Left kidney (tissue), 1 donor: ENCODE measurements at regions not wholly inside any gene's neighbourhood (a gene's known extent, or its start where the extent isn't known, plus 50 kb on each side); places are given as distances from the start of the nearest gene placed in this dataset.
"Not testable (repeated sequence)": the region's sequence is repeated elsewhere in the genome, so short reads cannot be mapped to it uniquely, and the experiment has no call there.

Experiments used
- DNase-seq: peaks from one replicate; pipeline ENCODE4 v3.0.0-alpha.2; 2013

DNA sequence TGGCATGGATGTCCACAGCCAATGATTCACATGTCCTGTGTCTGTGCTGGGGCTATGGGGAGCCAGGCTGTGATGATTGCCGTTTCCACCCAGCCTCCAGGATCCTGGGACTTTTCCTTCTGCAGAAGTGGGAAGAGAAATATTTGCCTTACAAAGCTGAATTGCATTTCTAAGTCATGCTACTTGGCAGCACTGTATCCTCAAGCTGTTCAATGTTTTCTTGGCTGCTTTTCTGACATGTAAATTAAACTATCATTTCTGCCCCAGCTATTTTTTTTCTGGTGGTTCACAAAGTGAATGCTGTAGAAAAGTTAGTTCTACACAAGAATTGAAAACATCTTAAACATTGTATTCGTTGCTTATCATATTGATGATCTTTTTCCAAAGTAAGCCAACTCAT, 51.9 kb upstream of the TCERG1L start:
- peak; percentile 7 for DNase-seq

GRCh38 chr10:131371571-131371970, 60.0 kb upstream of the TCERG1L start:
- no peak for DNase-seq

DNA sequence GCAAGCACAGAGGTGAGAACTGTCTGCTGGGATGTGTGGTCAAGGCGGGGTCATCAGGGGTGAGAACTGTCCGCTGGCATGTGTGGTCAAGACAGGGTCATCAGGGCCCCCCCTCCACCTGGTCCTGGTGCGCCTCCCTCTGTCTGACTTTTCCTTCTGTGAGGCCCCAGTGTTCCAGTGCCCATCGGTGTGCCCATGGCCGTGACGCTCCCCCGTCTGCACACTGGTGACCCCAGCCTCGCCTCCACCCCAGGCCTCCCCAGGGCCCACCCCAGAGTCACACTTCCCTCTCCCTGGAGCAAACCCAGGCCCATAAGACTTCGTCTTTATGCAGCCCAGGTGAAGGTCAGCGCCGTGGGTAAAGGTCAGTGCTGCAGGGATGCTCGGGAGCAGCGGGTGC, 70.1 kb upstream of the TCERG1L start:
- DNase-seq: no peak

GRCh38 chr10:131385161-131385872, 73.8 kb upstream of the TCERG1L start:
- DNase-seq: not testable (repeated sequence)

- no peak for DNase-seq
Measured at GRCh38 chr10:131387018-131387529, 75.6 kb upstream of the TCERG1L start.

GRCh38 chr10:131391936-131392335, 80.4 kb upstream of the TCERG1L start:
- DNase-seq: no peak

DNA sequence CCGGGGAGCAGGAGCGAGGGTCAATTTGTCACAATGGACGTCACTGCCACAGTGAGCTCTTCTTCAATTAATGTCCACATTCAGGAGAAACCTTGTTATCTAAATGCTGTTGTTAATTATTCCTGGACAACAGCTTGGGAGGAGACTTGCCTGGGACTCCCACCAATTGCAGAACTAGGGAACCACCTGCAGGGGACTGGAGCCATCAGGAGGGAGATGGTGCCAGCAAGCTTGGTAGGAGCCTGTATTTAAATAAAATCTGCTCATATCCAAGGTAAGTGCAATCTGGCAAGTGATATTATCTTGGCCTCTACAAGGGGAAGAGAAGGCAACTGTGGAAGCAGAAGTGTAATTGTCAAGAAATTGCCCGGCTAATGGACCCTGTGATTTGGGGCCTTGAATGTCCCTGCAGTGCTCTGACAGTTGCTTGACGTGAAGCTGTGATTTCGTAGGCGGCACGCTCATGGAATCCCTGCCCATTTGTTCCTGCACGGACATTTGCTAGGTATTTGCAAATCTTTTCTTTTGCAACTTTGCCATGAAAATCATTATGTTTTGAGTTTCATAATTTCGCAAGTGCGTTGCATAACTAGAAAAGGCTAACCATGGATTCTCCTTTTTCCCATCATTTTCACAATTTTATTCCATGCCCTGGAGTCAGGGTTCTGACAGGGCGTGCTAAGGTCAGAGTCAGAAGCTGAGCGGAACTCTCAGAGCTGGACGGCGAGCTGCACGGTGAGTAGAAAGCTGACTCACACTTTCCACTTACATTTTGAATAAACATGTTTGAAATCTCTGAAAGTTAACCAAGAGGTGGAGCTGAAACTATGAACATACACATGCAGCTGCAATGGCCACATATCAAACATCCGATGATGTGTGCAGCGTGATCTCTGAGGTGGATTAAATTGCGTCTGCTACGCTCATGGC, 84.9 kb upstream of the TCERG1L start:
- no peak for DNase-seq

GRCh38 chr10:131398166-131398565, 86.6 kb upstream of the TCERG1L start:
- no peak for DNase-seq

- no peak for DNase-seq
Measured at GRCh38 chr10:131399981-131400380, 88.5 kb upstream of the TCERG1L start.

DNA sequence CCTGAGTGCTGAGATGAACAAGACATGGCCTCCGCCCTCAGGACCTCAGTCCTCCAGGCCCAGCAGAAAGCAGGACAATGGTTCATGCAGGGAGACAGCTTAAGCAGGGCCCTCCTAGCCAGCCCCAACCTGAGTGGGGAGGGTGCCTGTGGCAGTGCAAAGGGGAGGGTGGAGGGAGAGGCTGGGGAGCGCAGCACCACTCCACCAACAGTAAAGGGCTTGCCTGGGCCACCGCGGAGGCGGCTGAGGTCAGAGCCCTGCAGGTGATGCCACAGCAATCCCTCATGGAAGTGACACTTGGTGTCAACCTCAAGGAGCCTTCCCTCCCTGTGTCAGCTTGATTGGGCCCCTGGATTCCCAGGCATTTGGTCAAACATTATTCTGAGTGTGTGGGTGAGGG, 89.0 kb upstream of the TCERG1L start:
- DNase-seq: no peak

DNA sequence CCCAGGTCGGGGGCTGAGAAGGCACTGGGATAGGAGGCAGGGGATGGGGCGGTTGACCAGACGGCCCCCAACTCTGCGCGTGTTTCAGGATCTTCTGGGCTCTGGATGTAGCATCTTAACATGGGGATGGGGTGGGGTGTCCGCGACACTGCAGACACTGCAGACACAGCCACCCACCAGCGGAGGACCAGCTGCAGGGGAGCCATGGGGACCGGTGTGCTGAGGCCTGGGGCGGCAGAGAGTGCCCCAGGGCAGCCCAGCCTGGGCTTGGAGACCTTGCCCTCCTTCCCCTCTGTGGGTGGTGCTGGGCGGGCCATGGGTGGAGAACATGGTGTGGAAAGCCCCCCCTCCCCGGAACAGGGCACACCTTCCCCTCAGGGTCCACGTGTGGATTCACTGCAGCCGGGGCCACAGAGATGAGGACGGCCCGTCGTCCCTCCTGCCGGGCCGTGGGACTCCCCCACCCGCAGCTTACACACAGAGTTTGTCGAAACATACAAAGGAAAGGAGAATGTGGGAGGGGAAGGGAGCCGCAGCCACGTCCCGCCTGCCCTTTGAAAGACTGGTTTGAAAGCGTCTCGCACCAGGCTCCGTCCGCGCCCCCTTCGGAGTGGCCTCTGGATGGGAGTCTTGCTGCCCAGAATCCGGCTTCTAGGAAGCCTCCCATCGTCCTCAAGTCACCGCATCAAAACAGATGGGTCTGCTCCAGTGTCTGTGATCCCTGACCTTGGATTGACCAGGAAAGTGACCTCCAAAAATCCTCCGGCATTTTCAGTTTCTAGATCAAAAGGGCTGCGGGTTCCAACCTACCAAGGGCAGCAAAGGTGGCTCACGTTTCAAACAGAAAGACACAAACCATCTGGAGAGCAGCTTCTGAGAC, 91.5 kb upstream of the TCERG1L start:
- peak; percentile 46 for DNase-seq

DNA sequence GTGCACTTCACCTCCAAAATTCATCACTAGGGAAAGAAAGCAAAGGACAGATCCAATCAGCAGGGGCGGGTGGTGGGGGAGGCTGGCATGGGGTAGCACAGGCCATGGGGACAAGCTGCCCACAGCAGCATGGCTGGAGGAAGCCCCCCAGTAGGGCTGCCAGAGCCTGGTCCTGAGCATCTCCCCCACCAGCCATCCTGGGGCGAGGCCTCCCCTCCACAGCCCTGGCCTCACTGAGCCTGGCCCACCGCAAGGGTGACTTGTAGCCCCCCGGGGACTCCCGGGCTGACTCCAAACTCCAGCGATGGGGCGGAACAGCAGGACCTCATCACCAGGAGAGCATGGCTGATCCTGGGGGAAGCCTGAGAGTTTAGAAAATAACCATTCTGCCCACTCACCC, 92.4 kb upstream of the TCERG1L start:
- no peak for DNase-seq

- DNase-seq: no peak
Measured at GRCh38 chr10:131404886-131405285, 93.4 kb upstream of the TCERG1L start.

GRCh38 chr10:131406676-131407392, 95.3 kb upstream of the TCERG1L start:
- no peak for DNase-seq

- DNase-seq: no peak
Measured at GRCh38 chr10:131418681-131419080, 107.2 kb upstream of the TCERG1L start.

- DNase-seq: no peak
Measured at GRCh38 chr10:131419797-131420196, 108.3 kb upstream of the TCERG1L start.

DNA sequence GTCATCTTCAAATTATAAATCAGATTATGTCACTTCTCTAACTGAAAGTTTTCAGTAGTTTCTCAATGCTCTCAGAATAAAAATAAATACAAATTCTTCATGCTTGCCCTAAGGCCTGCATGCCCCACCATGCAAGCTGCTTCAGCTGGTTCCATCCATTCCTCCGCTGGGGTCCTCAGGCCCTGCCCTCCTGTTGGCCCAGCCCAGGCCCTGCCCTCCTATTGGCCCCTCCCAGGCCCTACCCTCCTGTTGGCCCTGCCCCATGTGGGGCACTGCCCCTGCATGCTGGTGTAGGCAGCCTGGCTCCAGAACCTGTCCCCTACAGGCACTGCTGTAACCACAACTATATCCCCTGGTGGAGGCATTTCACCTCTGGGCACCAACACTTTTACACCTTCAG, 109.3 kb upstream of the TCERG1L start:
- no peak for DNase-seq

DNA sequence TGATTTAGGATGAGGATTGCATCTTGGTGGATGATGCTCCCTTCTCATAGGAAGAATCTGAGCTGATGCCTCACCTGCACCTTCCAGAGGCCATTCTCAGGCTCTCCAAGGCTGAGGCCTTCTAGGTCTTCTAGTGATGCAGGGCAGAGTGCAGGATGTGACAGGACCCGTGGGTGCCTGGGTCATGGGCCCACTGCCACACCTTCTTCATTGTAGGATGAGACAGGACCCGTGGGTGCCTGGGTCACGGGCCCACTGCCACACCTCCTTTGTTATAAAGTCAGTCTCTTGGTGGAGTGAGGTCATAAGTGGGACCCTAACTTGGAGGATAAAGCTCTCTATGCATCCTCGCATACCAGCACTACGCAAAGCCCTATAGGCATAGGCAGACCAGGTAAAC, 109.9 kb upstream of the TCERG1L start:
- no peak for DNase-seq

GRCh38 chr10:131422731-131423130, 111.2 kb upstream of the TCERG1L start:
- DNase-seq: no peak

DNA sequence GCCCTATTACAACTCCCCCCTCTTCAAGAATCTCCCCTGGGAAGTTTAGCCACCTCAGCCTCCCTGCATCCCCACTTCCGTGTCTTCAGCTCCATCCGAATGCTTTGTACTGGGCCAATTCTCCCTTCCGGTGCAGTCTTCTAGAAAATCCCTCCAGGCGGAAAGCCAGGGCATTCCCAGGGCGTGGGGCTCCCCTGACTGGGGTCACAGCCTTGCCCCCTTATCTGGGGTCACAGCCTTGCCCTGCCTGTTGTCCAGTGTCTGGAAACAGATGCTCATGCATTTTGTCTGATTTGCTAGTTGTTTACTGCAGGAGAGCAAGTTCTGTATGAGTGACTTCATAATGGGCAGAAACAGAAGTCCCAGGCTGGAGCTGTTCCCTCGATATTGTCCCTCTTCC, 112.5 kb upstream of the TCERG1L start:
- DNase-seq: no peak

DNA sequence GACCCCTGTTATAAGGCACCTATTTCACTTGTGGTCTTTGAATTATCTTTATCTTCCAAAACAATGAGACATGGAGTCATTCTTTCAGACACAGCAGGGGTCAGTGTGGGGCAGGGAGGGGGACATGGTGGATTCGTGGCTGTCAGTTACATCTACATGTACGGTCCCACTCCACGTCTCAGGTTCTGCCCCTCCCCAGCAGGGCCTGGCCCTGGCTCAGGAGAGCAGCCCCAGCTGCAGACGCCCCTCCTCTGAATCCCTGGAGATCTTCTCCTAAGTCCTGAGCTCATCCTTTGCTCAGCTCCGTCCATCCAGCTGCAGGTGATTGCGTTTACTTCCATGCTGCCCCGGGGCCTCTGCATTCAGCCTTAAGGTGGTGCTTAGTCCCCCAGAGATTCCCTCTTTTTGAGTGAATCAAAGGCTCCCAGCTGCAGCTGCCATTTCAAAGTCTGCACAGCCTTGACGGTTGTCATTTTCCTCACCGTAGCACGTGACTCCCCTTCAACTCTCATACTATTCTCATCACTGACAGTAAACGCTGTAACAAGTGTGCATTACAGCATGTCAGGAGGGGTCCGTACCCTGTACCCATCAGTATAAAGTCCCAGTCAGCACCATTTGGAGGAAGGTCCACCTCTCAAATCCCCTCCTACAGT, 113.4 kb upstream of the TCERG1L start:
- no peak for DNase-seq
